NCI-H2196 (cell line): ENCODE measurements at regions not wholly inside any gene's neighbourhood (a gene's known extent, or its start where the extent isn't known, plus 50 kb on each side); places are given as distances from the start of the nearest gene placed in this dataset.

Experiments
- DNase-seq: peaks from one replicate; lab custom pipeline; 2025; ENCODE audit not compliant: unreplicated experiment; lab: John Stamatoyannopoulos, UW

DNA sequence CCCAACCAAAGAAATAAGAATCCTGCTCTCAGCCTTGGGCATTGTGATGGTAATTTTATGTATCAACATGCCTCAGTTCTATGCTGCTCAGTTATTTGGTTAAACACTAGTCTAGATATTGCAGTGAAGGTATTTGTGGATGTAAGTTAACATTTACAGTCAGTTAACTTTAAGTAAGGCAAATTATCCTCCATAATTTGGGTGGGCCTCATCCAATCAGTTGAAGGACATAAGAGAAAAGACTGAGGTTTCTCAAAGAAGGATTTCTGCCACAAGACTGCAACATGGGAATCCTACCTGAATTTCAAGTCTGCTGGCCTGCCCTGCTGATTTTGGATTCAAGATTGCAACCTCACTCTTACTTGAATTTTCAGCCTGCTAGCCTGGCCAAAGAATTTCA is 975.5 kb upstream of the ACVR2A start:
- no peak for DNase-seq

DNA sequence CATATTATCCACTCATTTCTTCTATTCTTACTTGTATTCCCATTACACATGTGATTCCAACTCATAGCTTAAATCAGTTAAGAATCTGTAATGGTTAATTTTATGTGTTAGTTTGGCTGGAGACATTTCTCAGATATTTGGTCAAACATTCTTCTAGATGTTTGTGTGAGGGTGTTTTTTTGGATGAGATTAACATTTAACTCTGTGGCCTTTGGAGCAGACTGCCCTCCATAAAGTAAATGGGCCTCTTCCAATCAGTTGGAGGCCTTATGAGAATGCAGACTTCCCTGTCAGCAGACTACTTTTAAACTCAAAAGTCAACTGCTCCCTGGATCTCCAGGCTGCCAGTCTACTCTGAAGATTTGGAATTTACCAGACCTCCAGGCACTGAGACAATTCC is 976.8 kb upstream of the ACVR2A start:
- DNase-seq, result no peak

DNA sequence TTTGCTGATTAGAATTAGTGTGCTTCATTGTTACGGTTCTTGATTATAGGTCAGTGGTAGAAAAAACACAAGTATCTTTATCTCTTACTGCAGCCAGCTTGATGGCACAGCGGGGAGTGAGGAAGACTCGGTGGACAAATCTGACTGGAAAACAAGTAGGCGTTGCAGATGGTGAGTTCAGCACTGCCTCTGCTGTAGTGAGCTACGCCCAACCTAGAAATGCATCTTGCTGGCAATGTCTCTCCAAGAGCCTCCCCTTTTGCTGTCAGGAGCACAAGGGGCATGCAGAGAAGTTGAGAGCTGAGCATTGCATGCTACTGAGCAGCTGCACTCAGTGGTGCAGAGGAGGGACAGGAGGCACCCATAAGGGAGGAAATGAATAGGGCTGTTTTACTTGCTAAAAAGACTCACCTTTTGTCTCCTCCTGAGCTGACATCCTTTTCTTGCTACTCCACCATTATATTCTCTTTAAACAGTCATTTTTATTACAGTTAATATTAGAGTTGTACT is 977.3 kb upstream of the ACVR2A start:
- no peak for DNase-seq

DNA sequence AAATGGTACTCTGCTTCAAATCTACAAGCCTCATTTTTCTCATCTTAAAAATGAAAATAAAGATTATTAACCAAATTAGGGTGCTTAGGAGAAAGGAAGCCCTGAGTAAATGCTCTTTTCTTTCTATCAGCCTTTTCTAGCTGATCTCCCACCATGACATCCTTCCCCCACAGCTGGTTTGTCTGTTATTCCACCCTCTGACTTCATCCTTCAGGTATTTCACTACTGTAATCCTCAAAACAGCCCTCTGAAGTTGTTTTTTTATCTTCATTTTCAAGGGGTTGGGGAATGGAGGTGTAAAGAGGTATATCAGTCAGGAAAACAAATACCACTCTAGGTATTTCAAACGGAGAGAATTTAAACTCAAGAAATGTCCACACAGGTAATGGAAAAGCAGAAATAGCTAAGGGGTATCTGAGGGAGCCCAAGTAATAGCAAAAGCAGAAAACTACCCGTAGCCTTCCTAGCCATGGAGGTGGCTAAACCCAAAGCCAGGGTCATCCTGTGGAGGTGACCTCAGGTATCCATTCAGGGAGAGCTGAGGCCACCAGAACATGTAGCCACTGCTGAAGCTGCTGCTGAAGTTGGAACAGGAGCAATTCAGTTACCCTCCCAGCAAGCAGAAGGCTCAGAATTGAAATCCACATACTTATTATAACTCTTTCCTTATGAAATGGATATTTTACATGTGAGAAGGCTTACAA is 990.9 kb upstream of the ACVR2A start:
- no peak for DNase-seq

DNA sequence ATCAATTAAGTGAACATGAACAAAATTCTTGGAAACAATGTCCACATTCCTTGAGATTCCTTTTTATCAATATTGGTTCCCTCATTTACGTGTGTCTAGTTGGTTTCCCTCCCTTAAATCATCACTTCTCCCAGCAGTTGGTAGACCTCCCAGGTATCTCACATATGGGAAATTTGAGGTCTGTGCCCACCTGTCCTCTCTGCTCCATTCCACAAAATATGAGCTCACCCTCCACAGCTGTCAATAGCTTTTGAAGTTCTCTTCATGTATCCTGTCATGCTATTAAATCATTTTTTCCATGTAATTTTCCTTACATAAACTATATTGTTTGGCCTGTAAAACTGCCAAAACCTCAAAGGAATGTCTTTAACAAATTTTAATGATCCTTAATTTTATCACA is 992.2 kb upstream of the ACVR2A start:
- DNase-seq, result no peak

DNA sequence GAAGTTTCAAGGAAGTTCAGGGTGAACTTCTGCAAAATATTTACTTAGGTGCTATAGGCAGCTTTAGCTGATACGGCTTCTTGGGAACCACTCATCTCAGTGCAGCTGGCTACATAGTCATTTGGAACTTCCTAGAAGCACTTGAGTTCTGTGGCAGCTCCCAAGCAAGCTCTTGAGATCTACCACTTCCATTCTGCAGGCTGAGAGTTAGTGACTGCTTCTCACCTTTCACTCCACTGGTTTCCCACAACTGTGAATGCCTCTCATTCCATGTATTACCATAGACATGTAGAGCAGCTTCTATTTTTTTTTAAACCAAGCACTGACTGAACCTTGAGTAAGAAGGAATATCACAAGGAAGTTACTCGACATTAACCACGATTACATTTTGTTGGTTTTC is 994.1 kb upstream of the ACVR2A start:
- DNase-seq, result no peak

DNA sequence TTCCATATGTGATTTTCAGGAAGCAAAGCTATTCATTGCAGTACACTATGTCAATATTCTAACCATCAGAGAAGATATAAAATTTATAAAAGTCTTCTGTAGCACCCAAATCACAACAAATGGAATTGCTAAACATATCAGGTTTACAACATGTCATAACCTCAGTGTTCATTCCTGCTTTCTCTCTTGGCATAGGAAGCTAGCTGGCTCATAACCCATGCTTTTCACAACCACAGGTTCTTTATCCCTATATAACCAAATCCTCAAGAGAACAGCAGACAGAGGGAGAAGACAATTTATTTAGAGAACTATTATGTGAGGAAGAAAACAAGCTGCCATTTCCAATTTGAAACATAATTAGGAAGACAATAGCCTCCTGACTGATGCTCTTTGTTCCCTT is 997.0 kb upstream of the ACVR2A start:
- no peak for DNase-seq

DNA sequence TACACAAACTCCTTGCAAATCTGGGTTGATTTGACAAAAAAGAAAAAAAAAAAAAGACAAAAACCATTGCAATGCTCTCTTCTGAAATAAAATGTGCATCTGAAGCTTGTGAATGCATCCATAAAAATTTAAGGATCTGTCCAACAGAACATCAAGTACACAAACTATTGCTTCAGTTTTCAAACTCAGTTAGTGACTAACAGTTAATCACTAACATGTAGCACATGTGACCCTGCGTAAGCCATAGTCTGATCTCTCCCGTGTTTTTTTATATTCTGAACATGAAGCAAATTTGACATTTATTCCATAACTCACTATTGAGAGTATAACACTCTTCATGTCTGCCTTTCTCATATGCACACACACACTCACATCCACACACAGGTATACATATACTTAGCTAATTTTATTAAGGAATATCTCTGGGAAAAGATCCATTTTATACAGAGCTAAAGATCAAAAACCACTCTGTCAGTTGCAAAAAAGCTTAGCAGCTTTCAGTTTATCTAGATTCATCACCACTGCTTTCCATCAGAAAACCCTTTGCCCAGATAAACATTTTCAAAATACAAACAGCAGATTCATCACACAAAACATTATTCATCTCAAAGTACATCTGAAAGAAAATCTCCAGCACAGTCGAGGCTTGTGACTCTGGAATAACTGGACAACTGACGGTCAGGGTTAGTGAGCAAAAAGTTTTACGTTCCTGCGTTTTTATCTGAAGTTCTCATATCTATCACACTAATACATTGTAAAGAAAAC is 1000.4 kb upstream of the ACVR2A start:
- DNase-seq, result no peak

DNA sequence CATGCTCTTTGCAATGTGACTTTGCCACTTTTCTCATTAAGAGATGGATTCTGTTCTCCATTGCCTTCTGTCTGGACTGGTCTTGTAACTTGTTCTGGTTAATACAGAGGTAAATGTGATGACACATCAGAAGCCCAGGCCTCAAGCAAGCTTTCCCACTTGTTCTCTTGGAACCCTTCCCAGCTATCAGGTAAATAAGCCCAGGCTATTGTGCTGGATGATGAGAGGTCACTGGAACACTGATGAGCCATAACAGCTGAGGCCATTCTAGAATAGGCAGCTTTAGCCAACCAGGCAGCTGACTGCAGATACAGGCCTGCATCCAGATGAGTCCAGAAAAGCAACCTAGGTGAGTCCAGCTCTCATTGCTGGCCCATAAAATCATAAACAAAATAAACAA is 1007.0 kb upstream of the ACVR2A start:
- DNase-seq, result peak; percentile 80

DNA sequence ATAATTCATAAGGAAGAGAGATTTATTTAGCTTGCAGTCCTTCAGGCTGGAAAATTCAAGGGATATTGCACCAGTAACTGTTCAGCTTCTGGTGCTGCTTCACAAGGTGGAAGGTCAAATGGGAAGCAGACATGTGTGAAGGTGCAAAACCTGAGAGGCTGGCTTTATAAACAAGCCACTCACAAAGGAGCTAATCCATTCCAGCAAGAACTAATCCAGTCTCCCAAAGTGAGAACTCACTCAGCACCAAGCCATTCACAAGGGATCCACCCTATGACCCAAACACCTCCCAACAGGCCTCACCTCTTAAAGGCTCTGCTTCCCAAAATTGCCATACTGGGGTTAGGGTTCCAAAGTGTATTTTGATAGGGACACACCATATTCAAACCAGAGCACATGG is 1018.4 kb upstream of the ACVR2A start:
- no peak for DNase-seq

DNA sequence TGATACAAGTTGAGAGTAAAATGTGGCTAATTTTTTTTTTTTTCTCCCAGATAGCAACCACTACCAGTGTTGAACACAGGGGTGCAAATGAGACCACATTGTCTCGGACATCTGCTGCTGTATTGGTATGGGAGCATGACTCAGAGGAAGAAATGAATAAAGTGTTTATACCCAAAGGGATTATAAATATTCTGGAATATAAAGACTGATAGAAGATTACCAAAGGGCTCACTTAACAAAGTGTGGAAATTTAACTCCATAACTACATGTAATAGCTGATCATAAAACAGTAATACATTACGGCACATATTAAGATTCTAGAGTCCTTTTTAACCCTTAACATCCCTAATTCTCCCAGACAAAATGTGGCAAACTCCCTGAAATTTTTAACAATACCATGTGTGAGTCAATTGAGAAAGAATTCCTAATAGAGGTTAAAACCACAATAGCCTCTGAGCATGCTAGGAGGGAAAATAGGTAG is 1023.0 kb upstream of the ACVR2A start:
- DNase-seq, result no peak

DNA sequence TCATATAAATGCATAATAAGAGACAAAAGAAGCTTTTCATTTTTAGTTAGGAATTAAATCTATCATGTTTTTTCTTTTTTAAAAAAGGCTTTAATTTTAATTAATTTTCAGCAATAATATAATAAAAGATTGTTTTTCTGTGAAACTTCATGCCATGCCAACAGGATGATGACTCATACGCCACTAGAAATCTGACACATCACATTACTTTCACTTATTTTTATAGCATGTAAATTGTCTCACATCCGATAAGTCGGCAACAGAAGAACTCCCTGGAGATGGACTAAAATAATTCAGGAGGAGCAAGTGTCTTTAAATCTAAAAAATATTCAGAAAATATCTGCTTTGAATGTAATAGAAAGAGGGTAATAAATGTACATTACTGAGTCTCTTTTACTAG is 1024.2 kb upstream of the ACVR2A start:
- DNase-seq, result no peak

DNA sequence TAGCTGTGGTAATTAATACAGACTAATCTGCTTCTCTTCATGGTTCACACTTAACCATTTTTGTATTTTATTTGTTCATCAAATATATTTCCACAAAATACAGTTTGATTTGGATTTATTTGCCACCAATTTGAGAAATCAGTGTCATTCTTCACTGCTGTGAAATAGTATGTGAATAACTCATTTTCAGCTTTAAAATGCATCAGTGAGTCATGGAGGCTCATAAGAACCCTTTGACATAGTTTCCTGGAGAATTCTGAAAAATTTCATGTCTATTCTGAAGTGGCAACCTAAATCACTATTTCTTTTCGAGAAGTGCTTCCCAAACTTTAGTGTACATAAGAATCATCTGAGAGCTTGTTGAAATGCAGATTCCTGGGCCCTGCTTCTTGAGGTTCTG is 1026.7 kb upstream of the ACVR2A start:
- DNase-seq, result no peak

DNA sequence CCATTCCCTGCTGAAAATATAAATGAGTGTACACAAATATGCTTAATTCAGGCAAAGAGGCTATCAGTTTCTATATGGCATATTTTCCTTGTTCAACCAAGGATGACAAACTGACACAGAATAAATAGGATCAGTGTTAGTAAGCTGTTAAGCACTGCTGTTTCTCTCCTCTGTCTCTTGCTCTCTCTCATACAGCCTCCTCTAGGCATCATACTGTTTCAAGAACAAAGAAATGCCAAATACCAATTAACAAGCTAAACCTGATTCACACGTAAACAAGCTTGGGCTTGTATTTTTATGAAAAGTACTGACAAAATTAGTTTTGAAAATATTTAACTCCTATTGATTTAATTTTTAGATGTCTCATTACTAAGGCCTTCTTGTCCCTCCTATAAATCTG is 1027.2 kb upstream of the ACVR2A start:
- DNase-seq, result peak; percentile 19

DNA sequence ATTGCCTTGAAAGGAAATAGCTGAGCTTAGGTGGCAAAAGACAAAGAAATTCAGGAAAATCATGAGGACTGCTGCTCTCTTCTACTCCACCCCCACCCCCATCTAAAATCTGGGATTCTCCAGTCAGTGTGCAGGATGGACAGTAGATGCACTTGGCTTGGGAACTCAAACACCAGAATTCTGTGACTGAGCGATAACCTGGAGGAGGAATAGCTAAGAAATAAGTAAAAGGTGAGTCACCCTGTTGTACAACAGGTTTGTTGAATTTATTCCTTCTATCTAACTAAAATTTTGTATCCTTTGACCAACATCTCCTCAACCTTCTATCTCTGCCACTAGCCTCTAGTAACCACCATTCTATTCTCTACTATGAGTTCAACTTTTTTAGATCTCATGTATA is 1029.9 kb upstream of the ACVR2A start:
- DNase-seq, result no peak

DNA sequence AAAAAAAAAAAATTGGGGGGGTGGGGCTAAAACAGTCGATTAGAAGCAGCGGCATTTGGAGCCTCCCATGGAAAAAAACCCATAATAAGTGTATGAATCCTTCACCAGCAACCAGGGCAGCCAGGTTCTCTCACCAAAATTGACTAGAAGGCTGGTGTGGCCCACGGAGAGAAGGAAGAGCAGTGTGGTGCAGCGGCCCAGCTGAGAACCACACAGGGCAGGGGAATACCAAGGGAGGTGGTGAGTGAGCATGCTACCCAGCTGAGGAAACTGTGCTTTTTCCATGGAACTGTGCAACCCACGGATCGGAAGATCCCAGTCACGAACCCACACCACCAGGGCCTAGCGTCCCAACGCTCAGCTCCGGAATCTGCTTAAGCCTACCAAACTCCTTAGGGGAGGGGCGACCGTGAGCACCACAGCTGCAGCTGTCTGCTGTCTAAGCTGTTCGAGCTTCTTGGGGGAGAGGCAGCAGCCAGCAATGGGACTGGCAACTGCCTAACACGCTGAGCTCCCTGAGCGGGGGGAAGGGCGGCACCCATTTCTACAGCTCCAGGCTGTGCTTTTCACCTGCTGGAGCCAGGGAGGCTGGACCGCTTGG is 1037.2 kb upstream of the ACVR2A start:
- no peak for DNase-seq

DNA sequence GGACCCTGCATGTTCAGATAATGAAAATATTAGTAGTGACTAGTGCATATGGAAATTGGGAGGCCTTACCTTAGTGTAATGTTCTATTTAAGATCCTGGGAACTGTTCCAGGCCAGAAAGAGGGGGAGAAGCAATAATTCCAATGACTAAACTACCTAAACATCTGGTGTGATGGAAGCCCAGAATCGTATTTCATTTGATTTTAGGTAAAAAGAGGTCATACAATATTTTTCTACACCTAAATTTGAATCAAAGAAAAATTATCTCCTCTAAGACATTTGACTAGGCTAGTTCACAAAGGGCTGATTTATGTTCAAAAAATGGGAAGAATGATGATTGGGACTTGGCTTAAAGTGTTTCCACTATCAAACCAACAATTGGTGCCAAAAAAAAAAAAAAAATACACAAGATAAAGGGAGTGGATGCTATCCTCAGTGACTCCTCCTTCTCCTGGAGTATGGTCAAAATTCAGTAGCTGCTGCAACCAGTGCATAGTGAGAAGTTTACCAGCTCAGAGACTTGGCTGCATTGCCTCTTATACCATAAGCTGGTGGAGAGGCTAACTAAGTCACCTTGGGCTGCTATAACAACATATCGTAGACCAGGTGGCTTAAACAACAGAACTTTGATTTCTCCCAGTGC is 1038.3 kb upstream of the ACVR2A start:
- no peak for DNase-seq

DNA sequence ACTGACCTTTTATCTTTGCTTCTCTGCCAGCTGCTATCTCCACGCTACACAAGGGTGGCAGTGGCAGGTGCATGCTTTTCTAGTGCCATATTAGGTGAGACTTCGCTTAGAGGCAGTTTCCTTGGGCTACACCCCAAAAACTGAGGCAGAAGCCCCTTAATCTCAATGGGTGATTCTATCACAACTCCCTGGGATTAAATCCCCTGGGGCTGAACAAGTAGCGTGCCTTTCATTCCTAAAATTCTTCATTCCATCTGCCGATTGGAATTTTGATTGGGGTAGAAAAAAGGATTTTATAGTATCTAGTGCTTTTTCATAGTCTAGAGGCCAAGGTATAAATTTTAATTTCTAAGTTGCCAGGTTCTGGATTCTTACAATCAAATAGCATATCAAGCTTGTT is 1040.5 kb upstream of the ACVR2A start:
- DNase-seq, result no peak

DNA sequence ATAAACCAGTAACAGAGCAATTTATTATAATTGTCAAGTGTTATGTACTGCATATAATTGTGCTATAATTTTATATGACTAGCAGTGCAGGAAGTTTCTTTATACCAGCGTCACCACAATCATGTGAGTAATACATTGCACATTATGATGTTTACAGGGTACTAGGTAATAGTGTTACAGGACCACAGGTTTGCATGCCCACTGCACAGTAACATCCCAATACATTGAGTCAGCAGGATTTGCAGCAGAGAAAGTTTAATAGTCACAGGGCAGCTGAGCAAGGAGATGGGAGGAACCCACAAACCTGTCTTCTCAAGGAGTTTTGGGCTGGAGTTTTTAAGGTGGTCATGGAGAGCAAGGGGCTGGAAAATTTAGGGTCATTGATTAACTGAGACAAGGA is 1042.9 kb upstream of the ACVR2A start:
- DNase-seq, result no peak

DNA sequence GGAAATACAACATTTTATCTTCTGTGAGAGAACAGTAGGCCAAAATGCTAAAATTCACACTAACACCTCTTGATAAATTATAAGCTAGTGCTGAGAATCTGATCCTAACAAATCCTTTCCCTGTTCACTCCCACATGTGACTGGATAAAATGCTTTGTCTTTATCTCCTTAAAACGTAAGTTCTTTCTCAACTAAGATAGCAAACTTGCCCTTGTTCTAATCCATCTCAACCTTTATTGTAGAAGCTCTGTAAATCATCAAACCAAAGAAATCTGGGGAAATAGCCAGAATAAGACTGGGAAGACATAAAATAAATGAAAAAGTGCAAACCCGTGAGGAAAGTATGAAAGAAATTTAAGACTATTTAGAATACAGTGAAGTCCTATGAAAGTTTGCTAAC is 1058.4 kb upstream of the ACVR2A start:
- no peak for DNase-seq

DNA sequence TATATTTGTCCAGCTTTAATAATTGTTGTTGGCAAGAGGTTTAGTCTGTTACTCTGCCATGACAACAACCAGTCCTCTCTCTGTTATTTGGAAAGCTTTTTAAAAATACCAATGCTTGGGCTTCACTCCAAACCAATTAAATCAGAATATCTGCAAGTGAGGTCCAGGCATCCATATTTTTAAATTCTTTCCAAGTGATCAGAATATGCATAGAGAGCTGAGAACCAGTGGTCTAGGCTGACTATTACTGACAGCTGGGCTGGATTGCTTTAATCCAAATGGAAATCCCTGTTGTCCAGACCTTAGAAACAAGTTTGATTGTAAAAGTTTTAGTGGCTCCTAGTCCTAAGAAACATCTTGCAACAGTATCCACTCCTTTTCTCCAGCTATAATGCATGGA is 1059.7 kb upstream of the ACVR2A start:
- DNase-seq, result no peak

DNA sequence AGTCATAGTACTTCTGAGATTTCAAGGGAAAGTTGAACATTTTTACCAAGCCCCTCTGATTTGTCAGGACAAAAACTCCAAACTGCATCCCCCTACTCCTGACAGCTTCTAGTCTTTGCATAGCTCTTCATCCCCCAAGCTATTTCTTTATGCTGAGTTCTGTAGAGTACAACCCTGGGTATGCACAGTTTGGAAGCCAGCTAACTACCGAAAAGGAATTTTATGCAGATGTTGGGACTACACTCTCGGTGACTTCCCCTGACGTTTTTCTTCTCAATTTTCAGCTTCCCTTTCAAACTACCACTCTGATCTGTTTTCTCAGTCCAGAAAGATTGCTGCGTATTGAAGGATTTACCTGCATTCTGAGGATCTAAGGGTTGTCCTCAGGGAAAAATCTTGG is 1060.2 kb upstream of the ACVR2A start:
- DNase-seq, result no peak
